Esophagus muscularis mucosa (tissue), 4 donors: ENCODE measurements at regions not wholly inside any gene's neighbourhood (a gene's known extent, or its start where the extent isn't known, plus 50 kb on each side); places are given as distances from the start of the nearest gene placed in this dataset.
"Not testable (repeated sequence)": the region's sequence is repeated elsewhere in the genome, so short reads cannot be mapped to it uniquely, and the experiment has no call there.

Source experiments
- DNase-seq: peaks from one replicate; pipeline ENCODE4 v3.0.0-alpha.2; 2017; ENCODE audit errors: extremely low spot score
- H3K27ac ChIP-seq, 4 donors: fragments of 200-600 bp; sonication (generic); replicated peaks in 1 of 4; 1 replicate in 3 of 4; 2 replicates in 1 of 4; pipeline ENCODE4 v1.5.1; 2016 to 2019; ENCODE audit warnings: mild to moderate bottlenecking in 1 of 4
- H3K27me3 ChIP-seq, 4 donors: fragments of 200-600 bp; sonication (generic); one replicate each; pipeline versions ENCODE4 v1.5.1 to v1.6.0; 2016 to 2019
- H3K36me3 ChIP-seq, 4 donors: fragments of 200-600 bp; sonication (generic); one replicate each; pipeline ENCODE4 v1.5.1; 2016 to 2019
- H3K4me1 ChIP-seq, 4 donors: fragments of 200-600 bp; sonication (generic); one replicate each; pipeline ENCODE4 v1.5.1; 2016 to 2019
- H3K4me3 ChIP-seq, 4 donors: fragments of 200-600 bp; sonication (generic); 1 replicate in 2 of 4; 2 replicates in 2 of 4; pipeline ENCODE4 v1.5.1; 2016 to 2019; ENCODE audit warnings: mild to moderate bottlenecking in 4 of 4, moderate library complexity in 1 of 4
- H3K9me3 ChIP-seq, 4 donors: fragments of 200-600 bp; sonication (generic); 1 replicate in 3 of 4; 2 replicates in 1 of 4; pipeline ENCODE4 v1.5.1; 2016 to 2019
- EP300 ChIP-seq: sonication (generic); formaldehyde crosslinking; IDR thresholded peaks from one replicate; pipeline ENCODE4 v1.6.1; 2017; ENCODE audit warnings: antibody characterized with exemption
- POLR2A ChIP-seq: fragments of 450-650 bp; IDR thresholded peaks from one replicate; pipeline ENCODE4 v1.6.1; 2017; ENCODE audit warnings: antibody characterized with exemption, moderate library complexity, mild to moderate bottlenecking, low read depth
- POLR2AphosphoS5 ChIP-seq, 2 donors: sonication (generic); formaldehyde crosslinking; IDR thresholded peaks; one replicate each; pipeline ENCODE4 v1.6.1; 2017; ENCODE audit warnings: antibody characterized with exemption in 2 of 2
- WGBS: methylation state at CpG from one replicate; pipeline ENCODE4 v1.1.5; 2018; 5-methylcytosine and 5-hydroxymethylcytosine counted together
- intact Hi-C: fragments of 100-400 bp; cut with DNase I; formaldehyde crosslinking; loops from one replicate; pipeline ENCODE4 v1.15.1; 2023
- TF ChIP-seq, protein P1 (sequence below), 3 experiments: fragments of 200-600 bp in 2 of 3; fragments of 450-650 bp in 1 of 3; sonication (generic) in 2 of 3; IDR thresholded peaks; one replicate each; pipeline ENCODE4 v1.5.1; 2017 to 2019; ENCODE audit warnings: antibody characterized with exemption in 3 of 3, mild to moderate bottlenecking in 2 of 3, moderate library complexity in 1 of 3

DNA sequence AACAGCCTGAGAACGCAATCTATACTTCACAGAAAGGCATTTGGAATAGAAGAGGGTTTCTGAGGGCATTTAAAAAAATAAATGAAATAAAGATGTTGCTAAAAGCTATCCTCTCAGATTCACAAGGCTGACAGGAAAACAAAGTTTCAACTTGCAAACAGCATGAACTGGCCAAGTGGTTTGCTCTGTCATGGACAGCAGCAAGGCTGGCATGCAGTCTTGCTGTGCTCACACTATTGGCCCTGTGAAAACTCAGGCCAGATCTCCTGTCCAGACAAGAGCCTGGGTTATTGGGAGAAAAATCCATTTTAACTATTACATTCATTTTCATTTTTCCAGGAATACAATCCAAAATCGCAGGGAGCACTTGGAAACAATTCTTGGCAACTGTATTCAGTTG lies 506.2 kb upstream of the SLC35B3 start:
- Histone ChIP-seq H3K36me3 (no peaks in the 10 kb centered on the region), H3K4me3 (no peak overlapping the region), H3K9me3 (no peaks in the 10 kb centered on the region), H3K4me1 (no peaks in the 10 kb centered on the region), H3K27me3 (no peaks in the 10 kb centered on the region), H3K27ac (no peak overlapping the region)
- intact Hi-C loops = no loop called here
- 56% methylated on average over 2 of the region's 2 CpGs for WGBS
- DNase-seq = no peak
- TF ChIP-seq POLR2A (no peak), EP300 (no peak), POLR2AphosphoS5 (IDR thresholded peaks at IDR 0.05) (no peak)
- TF ChIP-seq, protein P1, sequence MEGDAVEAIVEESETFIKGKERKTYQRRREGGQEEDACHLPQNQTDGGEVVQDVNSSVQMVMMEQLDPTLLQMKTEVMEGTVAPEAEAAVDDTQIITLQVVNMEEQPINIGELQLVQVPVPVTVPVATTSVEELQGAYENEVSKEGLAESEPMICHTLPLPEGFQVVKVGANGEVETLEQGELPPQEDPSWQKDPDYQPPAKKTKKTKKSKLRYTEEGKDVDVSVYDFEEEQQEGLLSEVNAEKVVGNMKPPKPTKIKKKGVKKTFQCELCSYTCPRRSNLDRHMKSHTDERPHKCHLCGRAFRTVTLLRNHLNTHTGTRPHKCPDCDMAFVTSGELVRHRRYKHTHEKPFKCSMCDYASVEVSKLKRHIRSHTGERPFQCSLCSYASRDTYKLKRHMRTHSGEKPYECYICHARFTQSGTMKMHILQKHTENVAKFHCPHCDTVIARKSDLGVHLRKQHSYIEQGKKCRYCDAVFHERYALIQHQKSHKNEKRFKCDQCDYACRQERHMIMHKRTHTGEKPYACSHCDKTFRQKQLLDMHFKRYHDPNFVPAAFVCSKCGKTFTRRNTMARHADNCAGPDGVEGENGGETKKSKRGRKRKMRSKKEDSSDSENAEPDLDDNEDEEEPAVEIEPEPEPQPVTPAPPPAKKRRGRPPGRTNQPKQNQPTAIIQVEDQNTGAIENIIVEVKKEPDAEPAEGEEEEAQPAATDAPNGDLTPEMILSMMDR (IDR thresholded peaks at IDR 0.05) = no peak

DNA sequence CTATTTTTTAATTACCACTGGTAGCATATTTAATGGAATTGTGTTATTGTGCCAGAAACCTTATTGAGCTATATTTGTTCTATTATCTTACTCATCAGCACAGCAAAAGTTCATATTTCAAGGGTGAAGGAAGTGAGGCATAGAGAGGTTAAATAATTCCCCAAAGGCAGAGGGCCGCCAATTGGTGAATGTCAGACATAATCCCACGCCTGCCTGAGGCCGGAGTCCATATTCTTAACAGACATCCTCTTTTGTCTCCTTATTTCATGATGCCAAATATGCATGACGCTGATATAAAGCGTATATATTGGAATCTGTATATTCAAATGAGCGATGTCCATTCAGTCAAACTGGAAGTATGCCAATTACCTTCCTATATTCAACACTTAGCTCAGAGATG lies 505.0 kb upstream of the SLC35B3 start:
- no peak overlapping the region for H3K27ac ChIP-seq
- TF ChIP-seq EP300 (no peak), POLR2AphosphoS5 (IDR thresholded peaks at IDR 0.05) (no peak), POLR2A (no peak)
- TF ChIP-seq, protein P1 (IDR thresholded peaks at IDR 0.05) = no peak
- no peaks in the 10 kb centered on the region for H3K9me3 ChIP-seq
- intact Hi-C loops = no loop called here
- no peak overlapping the region for H3K4me3 ChIP-seq
- WGBS = 58% methylated on average over 6 of the region's 6 CpGs
- no peaks in the 10 kb centered on the region for H3K27me3 ChIP-seq
- H3K4me1 ChIP-seq = no peaks in the 10 kb centered on the region
- no peak for DNase-seq
- no peaks in the 10 kb centered on the region for H3K36me3 ChIP-seq

DNA sequence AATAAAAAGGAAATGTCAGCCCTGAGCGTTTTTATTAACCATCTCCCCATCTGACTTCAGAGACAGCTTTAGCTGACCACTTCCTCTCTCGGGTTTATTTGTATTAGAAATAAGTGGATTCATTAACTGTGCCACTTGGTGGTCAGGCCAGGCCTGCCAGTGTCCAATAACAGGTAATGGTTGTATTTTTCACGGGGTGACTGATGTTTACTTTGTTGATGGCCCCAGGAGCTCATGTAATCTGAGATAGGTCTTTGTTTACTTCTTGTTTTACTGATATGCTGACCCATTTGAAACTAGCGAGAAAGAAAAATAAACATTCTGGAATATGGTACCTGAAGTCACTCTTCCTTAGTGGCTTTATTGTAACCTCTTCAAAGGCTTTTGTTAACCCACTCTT lies 504.3 kb upstream of the SLC35B3 start:
- no peaks in the 10 kb centered on the region for H3K9me3 ChIP-seq
- TF ChIP-seq POLR2A (no peak), POLR2AphosphoS5 (IDR thresholded peaks at IDR 0.05) (no peak), EP300 (no peak)
- TF ChIP-seq, protein P1 (IDR thresholded peaks at IDR 0.05) = no peak
- no peaks in the 10 kb centered on the region for H3K27me3 ChIP-seq
- no peak for DNase-seq
- H3K27ac ChIP-seq = no peak overlapping the region
- H3K36me3 ChIP-seq = no peaks in the 10 kb centered on the region
- intact Hi-C loops = no loop called here
- H3K4me1 ChIP-seq = no peaks in the 10 kb centered on the region
- 26% methylated on average over 4 of the region's 4 CpGs for WGBS
- H3K4me3 ChIP-seq = no peak overlapping the region

DNA sequence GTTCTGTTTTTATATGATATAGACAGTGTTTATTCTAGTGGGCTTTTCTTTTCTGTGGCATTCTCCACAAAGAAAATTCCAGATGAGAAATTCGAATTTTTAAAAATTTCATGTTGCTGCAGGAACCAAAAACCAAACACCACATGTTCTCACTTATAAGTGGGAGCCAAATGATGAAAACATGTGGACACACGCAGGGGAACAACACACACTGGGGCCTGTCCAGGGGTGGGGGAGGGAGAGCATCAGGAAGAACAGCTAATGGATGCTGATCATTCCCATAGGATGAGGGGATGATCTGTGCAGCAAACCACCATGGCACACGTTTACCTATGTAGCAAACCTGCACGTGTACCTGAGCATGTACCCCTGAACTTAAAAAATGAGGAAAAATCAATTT lies 499.0 kb upstream of the SLC35B3 start:
- no peak for DNase-seq
- H3K4me3 ChIP-seq = no peak overlapping the region
- no peaks in the 10 kb centered on the region for H3K27me3 ChIP-seq
- no peaks in the 10 kb centered on the region for H3K4me1 ChIP-seq
- H3K27ac ChIP-seq = no peak overlapping the region
- H3K9me3 ChIP-seq = no peaks in the 10 kb centered on the region
- WGBS = 64% methylated on average over 4 of the region's 4 CpGs
- TF ChIP-seq POLR2AphosphoS5 (IDR thresholded peaks at IDR 0.05) = no peak
- no peak for TF ChIP-seq POLR2A
- no peak for TF ChIP-seq EP300
- TF ChIP-seq, protein P1 (IDR thresholded peaks at IDR 0.05) = no peak
- H3K36me3 ChIP-seq = no peaks in the 10 kb centered on the region
- intact Hi-C loops = no loop called here

DNA sequence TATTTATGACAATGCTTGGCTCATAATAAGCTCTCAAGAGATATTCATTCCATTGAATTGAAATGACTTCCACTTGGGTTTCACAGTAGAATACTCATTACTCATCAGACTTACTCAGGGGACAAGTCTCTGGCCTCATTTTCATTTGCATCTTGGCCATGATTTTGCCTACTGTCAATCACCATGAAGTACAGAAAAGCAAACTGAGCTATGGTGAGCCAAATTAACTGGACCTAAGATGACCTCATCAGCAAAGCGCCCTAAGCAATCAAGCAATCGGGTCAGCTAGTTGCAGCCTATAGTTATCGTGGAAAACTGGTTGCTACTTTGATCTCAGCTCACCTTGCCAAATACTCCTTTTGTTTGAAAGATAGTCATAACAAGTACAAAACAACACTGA lies 494.7 kb upstream of the SLC35B3 start:
- H3K36me3 ChIP-seq = no peaks in the 10 kb centered on the region
- no peak for DNase-seq
- no peak for TF ChIP-seq POLR2A
- H3K9me3 ChIP-seq = no peaks in the 10 kb centered on the region
- no peak overlapping the region for H3K4me3 ChIP-seq
- intact Hi-C loops = no loop called here
- H3K27me3 ChIP-seq = no peaks in the 10 kb centered on the region
- 71% methylated on average over 3 of the region's 3 CpGs for WGBS
- H3K4me1 ChIP-seq = no peaks in the 10 kb centered on the region
- H3K27ac ChIP-seq = no peak overlapping the region

DNA sequence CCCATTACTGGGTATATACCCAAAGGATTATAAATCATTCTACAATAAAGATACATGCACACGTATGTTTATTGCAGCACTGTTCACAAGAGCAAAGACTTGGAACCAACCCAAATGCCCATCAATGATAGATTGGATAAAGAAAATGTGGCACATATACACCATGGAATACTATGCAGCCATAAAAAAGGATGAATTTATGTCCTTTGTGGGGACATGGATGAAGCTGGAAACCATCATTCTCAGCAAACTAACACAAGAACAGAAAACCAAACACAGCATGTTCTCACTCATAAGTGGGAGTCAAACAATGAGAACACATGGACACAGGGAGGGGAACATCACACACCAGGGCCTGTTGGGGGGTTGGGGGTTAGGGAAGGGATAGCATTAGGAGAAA lies 484.9 kb upstream of the SLC35B3 start:
- H3K27me3 ChIP-seq, H3K4me1 ChIP-seq, H3K27ac ChIP-seq, DNase-seq, H3K4me3 ChIP-seq, H3K36me3 ChIP-seq, intact Hi-C loops, H3K9me3 ChIP-seq: not testable (repeated sequence)
- WGBS = 91% methylated on average over 1 of the region's 1 CpG
